HepG2 (cell line): ENCODE measurements at regions not wholly inside any gene's neighbourhood (a gene's known extent, or its start where the extent isn't known, plus 50 kb on each side); places are given as distances from the start of the nearest gene placed in this dataset.

ENCODE experiments used
- ATAC-seq: fragments of 200-7000 bp; cut with Tn5 transposase; 3 replicates; pipeline ENCODE4 v1.9.1; 2020; ENCODE audit warnings: mild to moderate bottlenecking, moderate library complexity
- BruUV-seq: library from RNA; stranded (reverse); fragments of 400-500 nt; replicated peaks from 2 replicates; lab custom pipeline; 2021; lab: Mats Ljungman, UMichigan
- CTCF ChIA-PET: fragments of 300-600 bp; formaldehyde crosslinking; extraction: SDS; loops from one replicate; lab custom pipeline; 2021; ENCODE audit warnings: low total read pairs, inconsistent platforms, low intra/inter-chr PET ratio; lab: Yijun Ruan, JAX
- POLR2A ChIA-PET: fragments of 350-600 bp; sonication (Branson Sonifier 250); formaldehyde crosslinking; loops from one replicate; lab custom pipeline; 2020; ENCODE audit warnings: antibody characterized with exemption, inconsistent platforms; lab: Yijun Ruan, JAX
- DNase-seq: peaks from one replicate; pipeline ENCODE4 v3.0.0-alpha.2; 2015; ENCODE audit warnings: low spot score
- FAIRE-seq: peaks from 3 replicates; lab custom pipeline; 2011; peaks lifted over from hg19 to GRCh38; lab: Jason Lieb, UNC
- H2AFZ ChIP-seq: one replicate; pipeline ENCODE4 v1.6.1; 2011; ENCODE audit warnings: low read length, inconsistent platforms
- H3K27ac ChIP-seq: fragments of 300-600 bp; 3 replicates; pipeline ENCODE4 v1.8.0; 2011; ENCODE audit warnings: mixed run types, mild to moderate bottlenecking, mixed read lengths, low read length, inconsistent platforms; ENCODE audit not compliant: insufficient read depth; ENCODE audit errors: extremely low read length
- H3K27me3 ChIP-seq, 2 experiments: fragments of 200-600 bp in 1 of 2; 2 replicates in 1 of 2; 3 replicates in 1 of 2; pipeline versions ENCODE4 v1.6.0 to v1.8.0; 2011; ENCODE audit warnings: low read length in 2 of 2, mild to moderate bottlenecking in 2 of 2, moderate library complexity in 2 of 2, inconsistent platforms in 1 of 2; ENCODE audit not compliant: insufficient read depth in 2 of 2, control insufficient read depth in 1 of 2
- H3K36me3 ChIP-seq, 2 experiments: fragments of 200-600 bp in 1 of 2; replicated peaks in 1 of 2; 2 replicates in 1 of 2; 3 replicates in 1 of 2; pipeline versions ENCODE4 v1.5.1 to v1.8.0; 2011; ENCODE audit warnings: low read length in 2 of 2, inconsistent platforms in 1 of 2; ENCODE audit not compliant: insufficient read depth in 2 of 2, control insufficient read depth in 1 of 2
- H3K4me1 ChIP-seq: 2 replicates; pipeline ENCODE4 v1.5.1; 2012; ENCODE audit warnings: low read length, inconsistent platforms; ENCODE audit not compliant: insufficient read depth
- H3K4me2 ChIP-seq: 2 replicates; pipeline ENCODE4 v1.6.0; 2011; ENCODE audit warnings: low read depth, low read length, inconsistent platforms
- H3K4me3 ChIP-seq, 3 experiments: fragments of 200-600 bp in 1 of 3; sonication (generic), shearing (Covaris generic) in 1 of 3; replicated peaks in 1 of 3; 2 replicates each; pipeline ENCODE4 v1.5.1; 2011 to 2016; ENCODE audit warnings: low read length in 3 of 3, inconsistent platforms in 2 of 3, low read depth in 2 of 3, mild to moderate bottlenecking in 2 of 3, control low read depth in 1 of 3, mixed read lengths in 1 of 3; ENCODE audit not compliant: insufficient read depth in 1 of 3
- H3K79me2 ChIP-seq: one replicate; pipeline ENCODE4 v1.6.1; 2011; ENCODE audit warnings: low read length, inconsistent platforms; ENCODE audit not compliant: insufficient read depth
- H3K9ac ChIP-seq: 2 replicates; pipeline ENCODE4 v1.6.0; 2011; ENCODE audit warnings: mild to moderate bottlenecking, low read depth, low read length, inconsistent platforms; ENCODE audit not compliant: insufficient read depth
- H3K9me3 ChIP-seq: 2 replicates; pipeline ENCODE4 v1.5.1; 2012; ENCODE audit warnings: mild to moderate bottlenecking, low read length
- H4K20me1 ChIP-seq: 2 replicates; pipeline ENCODE4 v1.6.0; 2011; ENCODE audit warnings: inconsistent platforms, mild to moderate bottlenecking, low read length, moderate library complexity; ENCODE audit not compliant: insufficient read depth
- IRF2 ChIP-seq: IDR thresholded peaks from 2 replicates; pipeline ENCODE4 v1.6.1; 2018; ENCODE audit warnings: missing genetic modification reagents, missing compliant biosample characterization
- MIXL1 ChIP-seq: IDR thresholded peaks from 2 replicates; pipeline ENCODE4 v1.6.1; 2016
- MLLT10 ChIP-seq: sonication (generic); formaldehyde crosslinking; IDR thresholded peaks from 2 replicates; pipeline ENCODE4 v1.4.0; 2020; ENCODE audit warnings: missing genetic modification reagents
- NCOA2 ChIP-seq: sonication (generic); formaldehyde crosslinking; IDR thresholded peaks from 2 replicates; pipeline ENCODE4 v1.8.0; 2022; ENCODE audit warnings: inconsistent platforms
- POLR2G ChIP-seq: fragments of 200-400 bp; formaldehyde crosslinking; IDR thresholded peaks from 2 replicates; pipeline ENCODE4 v1.6.1; 2018; ENCODE audit warnings: mild to moderate bottlenecking, low read depth, low read length, moderate library complexity
- SATB2 ChIP-seq: sonication (generic); formaldehyde crosslinking; IDR thresholded peaks from 2 replicates; pipeline ENCODE4 v1.5.0; 2020; ENCODE audit warnings: missing genetic modification reagents
- SUZ12 ChIP-seq: fragments of 150-350 bp; IDR thresholded peaks from 2 replicates; pipeline ENCODE4 v1.6.1; 2014; ENCODE audit warnings: low read depth, low read length
- TBX3 ChIP-seq: fragments of 450-650 bp; IDR thresholded peaks from 2 replicates; pipeline ENCODE4 v1.6.1; 2017; ENCODE audit warnings: antibody characterized with exemption, mild to moderate bottlenecking, inconsistent platforms, borderline replicate concordance
- TEAD3 ChIP-seq: optimal IDR thresholded peaks from 2 replicates; pipeline ENCODE3; 2016; ENCODE audit warnings: borderline replicate concordance
- ZBTB8A ChIP-seq: sonication (generic); formaldehyde crosslinking; IDR thresholded peaks from 2 replicates; pipeline ENCODE4 v1.4.0; 2020; ENCODE audit warnings: mild to moderate bottlenecking, low read depth, missing genetic modification reagents, borderline replicate concordance
- ZNF550 ChIP-seq: sonication (generic); formaldehyde crosslinking; IDR thresholded peaks from 2 replicates; pipeline ENCODE4 v1.4.0; 2020; ENCODE audit warnings: mild to moderate bottlenecking, missing genetic modification reagents, borderline replicate concordance
- ZNF589 ChIP-seq: sonication (generic); formaldehyde crosslinking; conservative IDR thresholded peaks from 2 replicates; pipeline ENCODE4 v1.8.0; 2022; ENCODE audit warnings: mild to moderate bottlenecking, moderate library complexity, missing genetic modification reagents
- ZNF75D ChIP-seq: sonication (generic); formaldehyde crosslinking; IDR thresholded peaks from 2 replicates; pipeline ENCODE4 v1.8.1; 2023; ENCODE audit warnings: missing genetic modification reagents, mild to moderate bottlenecking, borderline replicate concordance
- WGBS: methylation state at CpG from one replicate; pipeline ENCODE4 v1.1.6; 2017; ENCODE audit warnings: low lambda C conversion rate; 5-methylcytosine and 5-hydroxymethylcytosine counted together
- in situ Hi-C: cut with HindIII; loops from 2 replicates; pipeline ENCODE4 v1.10.0; 2017; ENCODE audit warnings: low pct_unique_long_range_greater_than_20kb; ENCODE audit not compliant: extremely low pct_ligation_motif_present
- intact Hi-C: fragments of 100-400 bp; cut with micrococcal nuclease; formaldehyde crosslinking; loops from one replicate; pipeline ENCODE4 v1.10.0; 2022; ENCODE audit not compliant: unreplicated experiment
- TF ChIP-seq, protein P1 (sequence below): sonication (generic); formaldehyde crosslinking; IDR thresholded peaks from 2 replicates; pipeline ENCODE4 v1.8.1; 2023; ENCODE audit warnings: missing genetic modification reagents, inconsistent platforms, borderline replicate concordance
- TF ChIP-seq, protein P2 (sequence below): fragments of 450-650 bp; IDR thresholded peaks from 2 replicates; pipeline ENCODE4 v1.6.1; 2017
- TF ChIP-seq, protein P3 (sequence below): IDR thresholded peaks from 2 replicates; pipeline ENCODE4 v1.4.0; 2020; ENCODE audit warnings: mild to moderate bottlenecking, missing genetic modification reagents
- TF ChIP-seq, protein P4 (sequence below): sonication (generic); formaldehyde crosslinking; IDR thresholded peaks from 2 replicates; pipeline ENCODE4 v1.8.0; 2022; ENCODE audit warnings: missing genetic modification reagents, mild to moderate bottlenecking, borderline replicate concordance
- TF ChIP-seq, protein P5 (sequence below): sonication (generic); formaldehyde crosslinking; IDR thresholded peaks from 2 replicates; pipeline ENCODE4 v1.8.0; 2022; ENCODE audit warnings: low read depth, missing genetic modification reagents

DNA sequence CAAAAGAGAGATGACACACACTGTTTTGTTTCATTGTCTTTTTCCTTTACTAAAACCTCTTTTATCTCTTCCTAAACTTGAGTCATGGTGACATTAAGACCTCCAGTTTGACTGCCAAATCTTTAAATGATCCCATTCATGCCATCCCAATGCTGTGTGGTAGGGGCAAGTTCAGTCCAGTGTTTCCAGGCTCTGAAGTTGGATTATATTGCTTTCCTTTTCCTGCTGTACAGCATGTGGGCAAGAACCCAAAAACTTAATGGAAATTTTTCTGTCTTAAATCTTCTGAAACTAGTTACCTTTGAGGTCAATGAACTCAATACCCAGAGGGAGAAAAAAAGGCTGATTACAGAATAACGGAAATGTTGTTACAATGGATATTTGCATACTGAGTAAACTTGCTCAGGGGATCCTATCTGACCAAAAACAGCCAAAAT is 187.1 kb upstream of the FAR2 start:
- ChIA-PET POLR2A (no interaction called here), CTCF (no interaction called here)
- DNase-seq (no peak), FAIRE-seq (no peak), ATAC-seq (no peak)
- H3K27ac ChIP-seq, result no peak overlapping the region
- no peak overlapping the region for H3K9ac ChIP-seq
- H2AFZ ChIP-seq, result no peak overlapping the region
- H3K4me3 ChIP-seq, result no peak overlapping the region
- H3K4me2 ChIP-seq, result no peak overlapping the region
- no peaks in the 10 kb centered on the region for H3K79me2 ChIP-seq
- H4K20me1 ChIP-seq, result no peaks in the 10 kb centered on the region
- BruUV-seq, result no TSS peak
- no peaks in the 10 kb centered on the region for H3K27me3 ChIP-seq
- intact Hi-C loops (no loop called here), in situ Hi-C loops (no loop called here)
- H3K4me1 ChIP-seq, result no peaks in the 10 kb centered on the region
- H3K36me3 ChIP-seq, result no peaks in the 10 kb centered on the region
- no peaks in the 10 kb centered on the region for H3K9me3 ChIP-seq
- 0% methylated on average over 1 of the region's 1 CpG for WGBS
- TF ChIP-seq, protein P1, sequence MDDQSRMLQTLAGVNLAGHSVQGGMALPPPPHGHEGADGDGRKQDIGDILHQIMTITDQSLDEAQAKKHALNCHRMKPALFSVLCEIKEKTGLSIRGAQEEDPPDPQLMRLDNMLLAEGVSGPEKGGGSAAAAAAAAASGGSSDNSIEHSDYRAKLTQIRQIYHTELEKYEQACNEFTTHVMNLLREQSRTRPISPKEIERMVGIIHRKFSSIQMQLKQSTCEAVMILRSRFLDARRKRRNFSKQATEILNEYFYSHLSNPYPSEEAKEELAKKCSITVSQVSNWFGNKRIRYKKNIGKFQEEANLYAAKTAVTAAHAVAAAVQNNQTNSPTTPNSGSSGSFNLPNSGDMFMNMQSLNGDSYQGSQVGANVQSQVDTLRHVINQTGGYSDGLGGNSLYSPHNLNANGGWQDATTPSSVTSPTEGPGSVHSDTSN, result no peak
- TF ChIP-seq, protein P2, sequence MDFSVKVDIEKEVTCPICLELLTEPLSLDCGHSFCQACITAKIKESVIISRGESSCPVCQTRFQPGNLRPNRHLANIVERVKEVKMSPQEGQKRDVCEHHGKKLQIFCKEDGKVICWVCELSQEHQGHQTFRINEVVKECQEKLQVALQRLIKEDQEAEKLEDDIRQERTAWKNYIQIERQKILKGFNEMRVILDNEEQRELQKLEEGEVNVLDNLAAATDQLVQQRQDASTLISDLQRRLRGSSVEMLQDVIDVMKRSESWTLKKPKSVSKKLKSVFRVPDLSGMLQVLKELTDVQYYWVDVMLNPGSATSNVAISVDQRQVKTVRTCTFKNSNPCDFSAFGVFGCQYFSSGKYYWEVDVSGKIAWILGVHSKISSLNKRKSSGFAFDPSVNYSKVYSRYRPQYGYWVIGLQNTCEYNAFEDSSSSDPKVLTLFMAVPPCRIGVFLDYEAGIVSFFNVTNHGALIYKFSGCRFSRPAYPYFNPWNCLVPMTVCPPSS, result no peak
- TF ChIP-seq ZNF589 (no peak), IRF2 (CRISPR knock-in tag) (no peak), NCOA2 (no peak), ZNF75D (no peak), MLLT10 (CRISPR knock-in tag) (no peak), MIXL1 (CRISPR knock-in tag) (no peak), SATB2 (no peak), ZNF550 (CRISPR knock-in tag) (no peak), SUZ12 (no peak), POLR2G (no peak), ZBTB8A (CRISPR knock-in tag) (no peak), TBX3 (no peak), TEAD3 (CRISPR knock-in tag) (no peak)
- TF ChIP-seq, protein P3, sequence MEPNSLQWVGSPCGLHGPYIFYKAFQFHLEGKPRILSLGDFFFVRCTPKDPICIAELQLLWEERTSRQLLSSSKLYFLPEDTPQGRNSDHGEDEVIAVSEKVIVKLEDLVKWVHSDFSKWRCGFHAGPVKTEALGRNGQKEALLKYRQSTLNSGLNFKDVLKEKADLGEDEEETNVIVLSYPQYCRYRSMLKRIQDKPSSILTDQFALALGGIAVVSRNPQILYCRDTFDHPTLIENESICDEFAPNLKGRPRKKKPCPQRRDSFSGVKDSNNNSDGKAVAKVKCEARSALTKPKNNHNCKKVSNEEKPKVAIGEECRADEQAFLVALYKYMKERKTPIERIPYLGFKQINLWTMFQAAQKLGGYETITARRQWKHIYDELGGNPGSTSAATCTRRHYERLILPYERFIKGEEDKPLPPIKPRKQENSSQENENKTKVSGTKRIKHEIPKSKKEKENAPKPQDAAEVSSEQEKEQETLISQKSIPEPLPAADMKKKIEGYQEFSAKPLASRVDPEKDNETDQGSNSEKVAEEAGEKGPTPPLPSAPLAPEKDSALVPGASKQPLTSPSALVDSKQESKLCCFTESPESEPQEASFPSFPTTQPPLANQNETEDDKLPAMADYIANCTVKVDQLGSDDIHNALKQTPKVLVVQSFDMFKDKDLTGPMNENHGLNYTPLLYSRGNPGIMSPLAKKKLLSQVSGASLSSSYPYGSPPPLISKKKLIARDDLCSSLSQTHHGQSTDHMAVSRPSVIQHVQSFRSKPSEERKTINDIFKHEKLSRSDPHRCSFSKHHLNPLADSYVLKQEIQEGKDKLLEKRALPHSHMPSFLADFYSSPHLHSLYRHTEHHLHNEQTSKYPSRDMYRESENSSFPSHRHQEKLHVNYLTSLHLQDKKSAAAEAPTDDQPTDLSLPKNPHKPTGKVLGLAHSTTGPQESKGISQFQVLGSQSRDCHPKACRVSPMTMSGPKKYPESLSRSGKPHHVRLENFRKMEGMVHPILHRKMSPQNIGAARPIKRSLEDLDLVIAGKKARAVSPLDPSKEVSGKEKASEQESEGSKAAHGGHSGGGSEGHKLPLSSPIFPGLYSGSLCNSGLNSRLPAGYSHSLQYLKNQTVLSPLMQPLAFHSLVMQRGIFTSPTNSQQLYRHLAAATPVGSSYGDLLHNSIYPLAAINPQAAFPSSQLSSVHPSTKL (CRISPR knock-in tag), result no peak
- TF ChIP-seq, protein P4, sequence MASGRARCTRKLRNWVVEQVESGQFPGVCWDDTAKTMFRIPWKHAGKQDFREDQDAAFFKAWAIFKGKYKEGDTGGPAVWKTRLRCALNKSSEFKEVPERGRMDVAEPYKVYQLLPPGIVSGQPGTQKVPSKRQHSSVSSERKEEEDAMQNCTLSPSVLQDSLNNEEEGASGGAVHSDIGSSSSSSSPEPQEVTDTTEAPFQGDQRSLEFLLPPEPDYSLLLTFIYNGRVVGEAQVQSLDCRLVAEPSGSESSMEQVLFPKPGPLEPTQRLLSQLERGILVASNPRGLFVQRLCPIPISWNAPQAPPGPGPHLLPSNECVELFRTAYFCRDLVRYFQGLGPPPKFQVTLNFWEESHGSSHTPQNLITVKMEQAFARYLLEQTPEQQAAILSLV (CRISPR knock-in tag), result no peak
- TF ChIP-seq, protein P5, sequence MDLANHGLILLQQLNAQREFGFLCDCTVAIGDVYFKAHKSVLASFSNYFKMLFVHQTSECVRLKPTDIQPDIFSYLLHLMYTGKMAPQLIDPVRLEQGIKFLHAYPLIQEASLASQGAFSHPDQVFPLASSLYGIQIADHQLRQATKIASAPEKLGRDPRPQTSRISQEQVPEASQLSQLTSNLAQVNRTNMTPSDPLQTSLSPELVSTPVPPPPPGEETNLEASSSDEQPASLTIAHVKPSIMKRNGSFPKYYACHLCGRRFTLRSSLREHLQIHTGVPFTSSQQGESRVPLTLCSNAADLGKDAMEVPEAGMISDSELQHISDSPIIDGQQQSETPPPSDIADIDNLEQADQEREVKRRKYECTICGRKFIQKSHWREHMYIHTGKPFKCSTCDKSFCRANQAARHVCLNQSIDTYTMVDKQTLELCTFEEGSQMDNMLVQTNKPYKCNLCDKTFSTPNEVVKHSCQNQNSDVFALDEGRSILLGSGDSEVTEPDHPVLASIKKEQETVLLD (CRISPR knock-in tag), result no peak
